A673 (cell line): ENCODE measurements at regions not wholly inside any gene's neighbourhood (a gene's known extent, or its start where the extent isn't known, plus 50 kb on each side); places are given as distances from the start of the nearest gene placed in this dataset.
"Not testable (repeated sequence)": the region's sequence is repeated elsewhere in the genome, so short reads cannot be mapped to it uniquely, and the experiment has no call there.

ENCODE experiments used
- EZH2 ChIP-seq: fragments of 200-600 bp; sonication (generic); IDR thresholded peaks from 2 replicates; pipeline ENCODE4 v1.6.1; 2017; ENCODE audit warnings: borderline replicate concordance, low read depth, mild to moderate bottlenecking, mixed read lengths, antibody characterized with exemption, low read length; ENCODE audit not compliant: poor library complexity, severe bottlenecking
- TF ChIP-seq, protein P1 (sequence below): fragments of 300-800, 200-600 bp; sonication (generic); conservative IDR thresholded peaks from 2 replicates; pipeline ENCODE4 v1.5.1; 2017; ENCODE audit warnings: low read depth, mild to moderate bottlenecking, antibody characterized with exemption, low read length, moderate library complexity, mixed read lengths

DNA sequence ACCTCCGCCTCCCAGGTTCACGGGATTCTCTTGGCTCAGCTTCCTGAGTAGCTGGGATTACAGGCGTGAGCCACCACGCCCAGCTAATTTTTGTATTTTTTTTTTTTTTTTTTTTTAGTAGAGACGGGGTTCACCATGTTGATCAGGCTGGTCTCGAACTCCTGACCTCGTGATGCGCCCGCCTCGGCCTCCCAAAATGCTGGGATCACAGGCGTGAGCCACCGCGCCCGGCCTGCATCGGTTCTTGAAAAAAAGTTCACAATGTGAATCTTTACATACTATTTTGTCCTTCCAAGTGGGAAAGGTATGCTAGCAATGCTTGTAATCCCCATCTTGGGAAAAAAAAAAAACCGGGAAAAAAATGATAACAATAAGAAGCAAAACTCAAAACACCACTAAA, 211.0 kb downstream of the SH3BGRL start:
- TF ChIP-seq, protein P1, sequence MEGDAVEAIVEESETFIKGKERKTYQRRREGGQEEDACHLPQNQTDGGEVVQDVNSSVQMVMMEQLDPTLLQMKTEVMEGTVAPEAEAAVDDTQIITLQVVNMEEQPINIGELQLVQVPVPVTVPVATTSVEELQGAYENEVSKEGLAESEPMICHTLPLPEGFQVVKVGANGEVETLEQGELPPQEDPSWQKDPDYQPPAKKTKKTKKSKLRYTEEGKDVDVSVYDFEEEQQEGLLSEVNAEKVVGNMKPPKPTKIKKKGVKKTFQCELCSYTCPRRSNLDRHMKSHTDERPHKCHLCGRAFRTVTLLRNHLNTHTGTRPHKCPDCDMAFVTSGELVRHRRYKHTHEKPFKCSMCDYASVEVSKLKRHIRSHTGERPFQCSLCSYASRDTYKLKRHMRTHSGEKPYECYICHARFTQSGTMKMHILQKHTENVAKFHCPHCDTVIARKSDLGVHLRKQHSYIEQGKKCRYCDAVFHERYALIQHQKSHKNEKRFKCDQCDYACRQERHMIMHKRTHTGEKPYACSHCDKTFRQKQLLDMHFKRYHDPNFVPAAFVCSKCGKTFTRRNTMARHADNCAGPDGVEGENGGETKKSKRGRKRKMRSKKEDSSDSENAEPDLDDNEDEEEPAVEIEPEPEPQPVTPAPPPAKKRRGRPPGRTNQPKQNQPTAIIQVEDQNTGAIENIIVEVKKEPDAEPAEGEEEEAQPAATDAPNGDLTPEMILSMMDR = not testable (repeated sequence)
- TF ChIP-seq EZH2 = not testable (repeated sequence)
